GM23248 (cell line): ENCODE measurements at regions not wholly inside any gene's neighbourhood (a gene's known extent, or its start where the extent isn't known, plus 50 kb on each side); places are given as distances from the start of the nearest gene placed in this dataset.

Experiments used
- EZH2 ChIP-seq: fragments of 200-600 bp; sonication (generic); IDR thresholded peaks from 2 replicates; pipeline ENCODE4 v1.6.1; 2018; ENCODE audit warnings: antibody characterized with exemption, mild to moderate bottlenecking; ENCODE audit not compliant: insufficient read depth, poor library complexity, severe bottlenecking
- EZH2phosphoT487 ChIP-seq: fragments of 200-600 bp; sonication (generic); IDR thresholded peaks from 2 replicates; pipeline ENCODE4 v1.6.1; 2018; ENCODE audit warnings: antibody characterized with exemption, moderate library complexity, mild to moderate bottlenecking, low read depth; ENCODE audit not compliant: insufficient read depth

DNA sequence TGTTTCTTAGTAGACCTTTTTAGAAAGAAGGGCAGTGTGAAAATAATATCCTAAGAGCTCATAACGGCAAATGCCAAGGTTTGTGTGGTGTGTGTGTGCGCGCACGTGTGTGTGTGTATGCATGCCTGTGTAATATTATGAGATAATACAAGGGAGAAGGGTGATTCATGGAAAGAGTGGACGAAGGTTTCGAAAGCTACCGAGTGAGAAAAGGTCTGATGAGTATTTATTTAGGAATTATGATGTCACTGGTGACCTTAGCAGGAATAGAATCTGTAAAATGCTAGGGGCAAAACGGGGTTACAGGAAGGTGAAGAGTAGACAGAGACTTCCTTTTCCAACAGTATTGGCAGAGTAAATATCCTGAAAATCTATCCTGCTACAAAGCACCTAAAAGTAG lies 107.3 kb downstream of the AHR start:
- TF ChIP-seq EZH2 (no peak), EZH2phosphoT487 (no peak)
